Left ventricle myocardium inferior (tissue), 1 donor: ENCODE measurements at regions not wholly inside any gene's neighbourhood (a gene's known extent, or its start where the extent isn't known, plus 50 kb on each side); places are given as distances from the start of the nearest gene placed in this dataset.

Source experiments
- DNase-seq: peaks from one replicate; pipeline ENCODE4 v3.0.0-alpha.2; 2020
- H3K27ac ChIP-seq: fragments of 200-600 bp; replicated peaks from 2 replicates; pipeline ENCODE4 v1.8.0; 2021
- H3K27me3 ChIP-seq: fragments of 200-600 bp; 2 replicates; pipeline ENCODE4 v1.8.0; 2021; ENCODE audit warnings: low read depth
- H3K36me3 ChIP-seq: fragments of 200-600 bp; 2 replicates; pipeline ENCODE4 v1.8.0; 2021
- H3K4me1 ChIP-seq: fragments of 200-600 bp; 2 replicates; pipeline ENCODE4 v1.8.0; 2021
- H3K4me3 ChIP-seq: fragments of 200-600 bp; 2 replicates; pipeline ENCODE4 v1.8.0; 2021; ENCODE audit warnings: mild to moderate bottlenecking, moderate library complexity
- H3K9me3 ChIP-seq: fragments of 200-600 bp; replicated peaks from 2 replicates; pipeline ENCODE4 v1.8.0; 2021
- CTCF ChIP-seq: fragments of 200-600 bp; IDR thresholded peaks from 2 replicates; pipeline ENCODE4 v1.8.0; 2021; ENCODE audit warnings: antibody characterized with exemption, mild to moderate bottlenecking, borderline replicate concordance
- intact Hi-C: fragments of 100-400 bp; cut with micrococcal nuclease; formaldehyde crosslinking; loops from one replicate; pipeline ENCODE4 v1.11.0; 2022
- donor health status: DM: no; HTN: yes; CAD: no; lungs with severe emphysema.

- no peak overlapping the region for H3K4me3 ChIP-seq
- no peak for TF ChIP-seq CTCF
- no peaks in the 10 kb centered on the region for H3K4me1 ChIP-seq
- no peaks in the 10 kb centered on the region for H3K36me3 ChIP-seq
- no peaks in the 10 kb centered on the region for H3K27me3 ChIP-seq
- no peak overlapping the region for H3K27ac ChIP-seq
- DNase-seq = no peak
- H3K9me3 ChIP-seq = no peaks in the 10 kb centered on the region
- intact Hi-C loops = no loop called here
These were observed 176.4 kb downstream of the NFKBIZ start for GRCh38 chr3:102025606-102026270.

GRCh38 chr3:102026656-102027055, 177.3 kb downstream of the NFKBIZ start:
- no peak overlapping the region for H3K4me3 ChIP-seq
- H3K9me3 ChIP-seq = no peaks in the 10 kb centered on the region
- no peaks in the 10 kb centered on the region for H3K4me1 ChIP-seq
- H3K27ac ChIP-seq = no peak overlapping the region
- no peaks in the 10 kb centered on the region for H3K27me3 ChIP-seq
- no peaks in the 10 kb centered on the region for H3K36me3 ChIP-seq
- no peak for TF ChIP-seq CTCF
- no peak for DNase-seq
- intact Hi-C loops = no loop called here

GRCh38 chr3:102030661-102031060, 181.3 kb downstream of the NFKBIZ start:
- H3K4me3 ChIP-seq = no peak overlapping the region
- no peaks in the 10 kb centered on the region for H3K36me3 ChIP-seq
- TF ChIP-seq CTCF = no peak
- H3K9me3 ChIP-seq = no peaks in the 10 kb centered on the region
- no peak for DNase-seq
- no peak overlapping the region for H3K27ac ChIP-seq
- no peaks in the 10 kb centered on the region for H3K4me1 ChIP-seq
- intact Hi-C loops = no loop called here
- no peaks in the 10 kb centered on the region for H3K27me3 ChIP-seq

GRCh38 chr3:102031834-102032233, 182.5 kb downstream of the NFKBIZ start:
- DNase-seq = no peak
- Histone ChIP-seq H3K36me3 (no peaks in the 10 kb centered on the region), H3K4me3 (no peak overlapping the region), H3K9me3 (no peaks in the 10 kb centered on the region), H3K27ac (no peak overlapping the region), H3K4me1 (no peaks in the 10 kb centered on the region), H3K27me3 (no peaks in the 10 kb centered on the region)
- intact Hi-C loops = no loop called here
- no peak for TF ChIP-seq CTCF

- no peaks in the 10 kb centered on the region for H3K36me3 ChIP-seq
- no peaks in the 10 kb centered on the region for H3K27me3 ChIP-seq
- H3K9me3 ChIP-seq = no peaks in the 10 kb centered on the region
- H3K27ac ChIP-seq = no peak overlapping the region
- H3K4me3 ChIP-seq = no peak overlapping the region
- no peak for DNase-seq
- TF ChIP-seq CTCF = no peak
- H3K4me1 ChIP-seq = no peaks in the 10 kb centered on the region
- intact Hi-C loops = no loop called here
These were observed 183.4 kb downstream of the NFKBIZ start for GRCh38 chr3:102032491-102033383.
